HG02763 (cell line): ENCODE measurements at regions not wholly inside any gene's neighbourhood (a gene's known extent, or its start where the extent isn't known, plus 50 kb on each side); places are given as distances from the start of the nearest gene placed in this dataset.
"Not testable (repeated sequence)": the region's sequence is repeated elsewhere in the genome, so short reads cannot be mapped to it uniquely, and the experiment has no call there.

Experiments
- ATAC-seq: cut with Tn5 transposase; IDR thresholded peaks from one replicate; pipeline ENCODE4 v1.9.1; 2021; ENCODE audit warnings: mild to moderate bottlenecking, moderate library complexity; ENCODE audit not compliant: unreplicated experiment

DNA sequence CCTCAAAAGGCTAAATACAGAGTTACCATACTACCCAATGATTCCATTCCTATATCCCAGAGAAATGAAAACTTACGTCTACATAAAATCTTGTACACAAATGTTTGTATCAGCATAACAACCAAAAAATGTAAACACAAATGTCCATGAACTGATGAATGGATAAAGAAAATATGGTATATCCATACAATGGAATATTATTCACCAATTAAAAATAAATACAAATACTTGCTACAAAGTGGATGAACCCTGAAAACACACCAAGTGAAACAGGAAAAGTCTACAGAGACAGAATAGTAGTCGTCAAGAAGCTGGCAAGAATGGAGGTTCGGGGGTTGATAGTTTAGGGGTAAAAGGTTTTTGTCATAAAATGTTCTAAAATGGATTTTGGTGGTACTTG is 54.0 kb upstream of the ANKRD28 start:
- ATAC-seq = no peak

DNA sequence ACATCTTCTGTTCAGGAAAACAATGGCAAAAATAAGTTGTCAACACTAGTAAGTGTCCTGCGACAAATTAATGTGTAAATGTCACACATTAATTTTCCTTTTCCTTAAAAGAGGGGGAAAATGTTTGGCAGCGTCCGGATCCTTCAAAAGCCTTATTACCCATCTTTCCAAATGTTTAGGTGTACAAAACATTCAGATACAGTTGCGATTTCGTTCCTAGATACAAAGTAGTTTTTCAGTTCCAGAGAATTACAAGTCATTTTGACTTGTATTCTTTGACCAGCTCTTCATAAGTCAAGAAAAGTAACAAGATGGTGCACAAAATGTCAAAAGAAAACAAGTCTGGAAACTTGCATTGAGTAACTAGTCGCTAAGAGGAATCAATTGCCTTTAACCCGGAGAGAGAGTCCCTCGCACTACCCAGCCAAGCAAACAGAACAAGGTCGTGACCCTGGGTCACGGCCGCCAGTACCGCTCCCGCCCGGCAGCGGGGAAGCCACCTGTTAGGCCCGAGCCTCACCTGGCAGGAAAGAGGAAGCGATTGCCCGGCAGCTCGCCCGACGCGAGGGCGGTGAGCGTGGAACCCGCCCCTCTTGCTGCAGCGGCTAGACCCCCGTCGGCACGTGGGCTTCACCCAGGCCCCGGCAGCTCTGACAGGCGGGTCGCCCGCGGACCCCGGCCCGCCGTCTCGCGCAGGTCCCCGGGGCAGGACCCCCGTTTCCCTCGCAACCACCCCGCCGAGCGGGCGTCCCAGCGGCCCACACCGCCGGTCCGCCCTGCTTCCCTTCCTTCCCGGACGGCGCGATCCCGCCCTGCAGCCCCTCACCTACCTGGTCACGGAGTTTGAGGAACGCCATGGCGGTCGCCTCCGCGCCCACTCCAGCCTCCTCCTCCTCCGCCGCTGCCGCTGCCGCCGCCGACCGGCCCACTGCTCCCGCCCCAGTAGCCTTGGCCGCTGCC is 61.0 kb upstream of the ANKRD28 start:
- ATAC-seq = peak; percentile 50

DNA sequence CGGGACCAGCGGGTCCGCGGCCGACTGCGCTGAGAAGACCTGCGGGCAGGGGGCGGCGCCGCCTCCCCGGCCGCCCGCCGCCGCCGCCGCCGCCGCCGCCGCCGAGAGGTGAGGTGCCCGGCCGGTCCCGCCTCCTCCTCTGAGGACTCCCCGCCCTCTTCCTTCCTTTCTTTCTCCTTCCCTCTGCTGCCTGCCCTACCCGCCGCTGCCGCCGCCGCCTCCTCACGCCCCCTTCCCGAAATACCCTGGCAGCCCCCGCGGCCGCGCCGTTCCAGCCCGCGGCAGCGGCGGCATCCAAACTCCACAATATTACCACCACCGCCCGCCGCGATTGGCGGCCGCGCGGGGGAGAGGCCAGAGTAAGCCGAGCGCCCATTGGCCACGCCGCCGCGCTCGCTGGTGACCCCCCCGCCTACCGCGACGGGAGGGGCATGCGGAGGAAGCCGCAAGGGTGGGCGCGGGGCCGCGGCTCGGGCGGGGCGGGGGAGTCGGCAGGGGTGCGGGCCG is 61.8 kb upstream of the ANKRD28 start:
- ATAC-seq = peak; percentile 84

DNA sequence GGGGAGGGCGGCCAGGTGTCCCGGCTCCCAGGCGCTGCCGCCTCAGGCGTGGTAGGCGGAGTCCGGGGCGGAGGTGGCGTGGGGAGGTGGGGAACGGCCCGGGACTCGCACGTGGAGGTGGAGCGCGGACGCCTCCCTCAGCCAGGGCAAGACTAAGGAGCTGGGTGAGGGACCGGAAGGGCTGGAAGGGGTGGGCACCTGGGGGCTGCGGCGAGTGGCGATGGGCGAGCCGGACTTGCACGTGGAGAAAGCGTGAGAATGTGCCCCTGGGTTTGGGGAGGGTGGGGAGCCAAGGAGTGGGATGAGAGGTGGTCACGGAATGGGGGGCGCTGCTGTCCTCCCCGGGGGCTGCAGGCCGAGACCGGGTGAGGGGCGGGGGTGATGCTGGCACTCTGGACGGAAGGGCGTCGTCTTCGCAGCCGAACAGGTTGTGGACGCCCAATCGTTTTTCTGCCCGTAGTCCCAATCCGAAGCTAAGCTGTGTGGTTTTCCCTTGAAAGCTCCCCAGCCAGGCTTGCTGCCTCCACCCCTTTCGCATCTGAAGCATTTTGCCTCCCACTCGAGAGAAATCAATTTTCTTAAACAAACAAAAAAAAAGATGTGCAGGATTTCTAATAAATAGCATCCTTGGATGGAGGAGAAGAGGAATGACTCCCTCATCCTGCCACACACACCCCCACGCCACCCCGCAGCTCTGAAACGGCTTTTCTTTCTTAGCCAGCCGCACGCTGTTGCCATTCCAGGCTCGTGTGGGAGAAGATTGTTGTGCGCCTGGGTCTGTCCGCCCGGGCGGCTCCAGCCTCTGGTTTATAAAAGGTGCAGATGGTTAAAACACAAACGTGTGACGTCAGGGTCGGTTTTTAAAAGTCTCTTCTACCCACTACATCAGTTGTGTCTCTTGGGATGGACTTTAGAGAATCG is 62.5 kb upstream of the ANKRD28 start:
- ATAC-seq = peak; percentile 37

DNA sequence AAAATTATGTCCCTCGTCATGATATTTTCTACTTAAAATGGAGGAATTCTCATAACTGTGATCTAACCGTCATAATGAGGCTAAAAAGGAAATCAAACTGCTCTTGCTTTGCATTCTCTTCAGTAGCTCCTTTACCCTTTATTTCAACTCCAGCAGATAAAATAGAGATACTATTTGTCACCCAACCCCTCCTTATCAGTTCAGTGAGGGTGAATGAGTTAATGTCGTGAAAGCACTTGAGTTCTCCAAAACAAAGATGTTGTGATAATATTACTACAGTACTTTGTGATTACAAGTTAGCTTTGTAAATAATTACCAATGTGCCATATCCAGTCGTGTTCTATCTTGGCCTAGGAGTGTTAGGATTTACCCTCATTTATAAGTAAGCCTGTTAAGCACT is 63.4 kb upstream of the ANKRD28 start:
- no peak for ATAC-seq

DNA sequence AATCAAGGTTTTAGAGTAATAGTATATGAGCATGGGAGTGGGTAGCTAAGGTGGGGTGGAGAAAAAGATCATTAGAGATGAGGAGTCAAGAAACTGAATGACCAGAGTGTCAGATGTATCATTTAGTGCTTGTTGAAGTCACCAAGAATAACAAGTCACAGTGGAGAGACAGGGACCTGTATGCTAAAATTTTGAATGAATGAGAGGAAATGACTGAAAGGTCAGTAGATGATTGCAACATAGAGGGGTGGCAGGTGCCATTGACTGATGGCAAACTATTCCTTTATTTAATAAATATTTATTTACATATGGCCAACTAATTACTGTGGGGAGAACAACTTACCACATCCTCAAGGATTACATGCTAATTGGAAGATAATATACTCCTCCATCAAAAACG is 75.0 kb upstream of the ANKRD28 start:
- ATAC-seq = no peak

DNA sequence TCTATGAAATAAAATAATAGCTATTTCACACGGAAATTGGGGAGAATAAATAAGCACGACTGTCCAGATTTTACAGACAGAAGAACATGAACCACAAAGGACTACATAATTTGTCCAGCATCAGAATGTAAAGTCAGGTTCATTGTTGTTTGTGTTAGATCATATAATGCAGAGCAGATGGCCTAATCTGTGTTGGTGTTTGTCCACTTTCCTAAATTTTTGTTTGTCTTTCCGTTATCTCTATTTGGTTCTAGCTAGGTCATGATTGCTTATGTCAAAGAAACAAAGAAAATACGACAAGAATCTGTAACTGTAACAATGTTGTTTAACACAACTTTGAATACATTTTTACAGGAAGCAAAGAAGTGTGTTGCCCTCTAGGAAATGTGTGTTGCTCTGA is 75.6 kb upstream of the ANKRD28 start:
- ATAC-seq = no peak

DNA sequence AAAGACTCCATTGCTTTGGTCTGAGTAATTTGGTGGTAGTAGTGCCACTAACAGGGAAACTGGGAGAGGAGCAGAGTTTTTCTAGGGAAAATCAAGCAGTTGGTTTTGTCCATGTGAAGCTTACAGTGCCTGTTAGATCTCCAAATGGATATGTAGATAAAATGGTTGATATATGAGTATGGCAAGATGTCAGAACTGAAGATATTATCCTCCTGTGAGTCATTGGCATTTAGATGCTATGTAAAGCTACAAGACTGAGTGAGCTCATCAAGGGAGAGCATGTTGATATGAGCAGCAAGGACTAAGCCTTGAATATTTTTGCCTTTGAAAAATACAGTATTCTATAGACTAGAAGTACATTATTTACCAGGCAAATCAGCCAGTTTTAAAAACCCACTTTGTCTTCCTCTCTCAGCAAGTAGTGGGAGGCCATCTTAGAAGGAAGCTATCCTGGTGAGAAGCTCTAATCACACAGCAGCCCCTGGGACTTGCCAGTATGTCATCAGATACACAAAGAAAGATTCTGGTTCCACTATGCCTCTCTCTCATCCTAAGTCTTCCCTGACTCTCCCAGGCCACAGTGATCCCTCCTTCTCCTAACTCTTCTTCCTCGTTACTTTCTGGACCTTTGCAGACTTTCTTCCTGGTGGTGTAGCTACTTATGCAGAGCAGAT is 77.4 kb upstream of the ANKRD28 start:
- ATAC-seq = no peak

DNA sequence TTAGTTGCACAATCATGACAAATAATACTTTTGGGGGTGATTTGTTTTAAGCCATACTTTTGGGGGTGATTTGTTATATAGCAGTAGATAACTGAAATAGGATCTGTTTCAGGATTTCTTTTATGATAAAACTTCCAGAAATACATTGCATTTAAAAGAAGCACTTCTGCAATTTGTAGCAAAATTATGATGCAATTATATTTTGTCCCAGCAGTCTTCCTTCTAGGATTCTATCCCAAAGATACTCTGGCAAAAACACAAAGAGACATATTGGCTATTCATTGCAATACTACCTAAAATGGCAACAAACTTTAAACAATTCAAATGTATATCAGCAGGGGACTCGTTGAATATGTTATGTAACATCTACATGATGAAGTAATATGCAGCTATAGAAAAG is 78.9 kb upstream of the ANKRD28 start:
- no peak for ATAC-seq

DNA sequence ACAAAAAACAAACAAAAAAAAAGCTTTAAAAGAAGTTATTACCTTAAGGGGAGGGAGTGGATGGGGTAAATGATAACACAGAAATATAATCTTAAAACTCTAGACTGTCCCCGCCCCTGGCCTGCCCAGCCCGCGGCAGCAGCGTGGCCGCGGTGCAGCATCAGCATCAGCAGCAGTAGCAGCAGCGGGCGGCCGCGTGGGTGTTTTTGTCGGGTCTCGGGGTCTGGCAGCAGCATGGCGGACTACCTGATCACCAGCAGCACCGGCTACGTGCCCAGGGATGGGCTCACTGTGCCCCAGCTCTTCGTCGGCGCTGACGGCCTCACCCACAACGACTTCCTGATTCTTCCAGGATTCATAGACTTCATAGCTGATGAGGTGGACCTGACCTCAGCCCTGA is 80.0 kb upstream of the ANKRD28 start:
- ATAC-seq = no peak

DNA sequence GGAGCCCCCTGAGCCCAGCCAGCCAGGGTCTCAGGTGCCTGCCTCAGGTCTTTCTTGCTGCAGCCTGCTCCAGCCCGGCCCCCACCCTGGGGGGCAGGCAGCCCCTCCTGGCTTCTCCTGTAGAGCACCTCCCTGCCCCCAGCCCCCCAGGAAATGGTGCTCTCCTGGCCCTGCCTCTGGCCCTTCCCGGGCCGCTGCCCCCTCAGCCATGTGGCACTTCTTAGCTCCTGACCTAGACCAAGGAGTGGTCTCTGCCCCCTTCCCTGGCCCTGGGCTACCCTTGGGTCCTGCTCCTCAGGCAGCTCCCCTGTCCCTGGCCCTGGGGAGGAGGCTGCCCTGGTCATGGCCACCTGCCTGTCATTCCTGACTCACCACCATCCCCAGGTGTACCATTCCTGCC is 82.0 kb upstream of the ANKRD28 start:
- not testable (repeated sequence) for ATAC-seq

DNA sequence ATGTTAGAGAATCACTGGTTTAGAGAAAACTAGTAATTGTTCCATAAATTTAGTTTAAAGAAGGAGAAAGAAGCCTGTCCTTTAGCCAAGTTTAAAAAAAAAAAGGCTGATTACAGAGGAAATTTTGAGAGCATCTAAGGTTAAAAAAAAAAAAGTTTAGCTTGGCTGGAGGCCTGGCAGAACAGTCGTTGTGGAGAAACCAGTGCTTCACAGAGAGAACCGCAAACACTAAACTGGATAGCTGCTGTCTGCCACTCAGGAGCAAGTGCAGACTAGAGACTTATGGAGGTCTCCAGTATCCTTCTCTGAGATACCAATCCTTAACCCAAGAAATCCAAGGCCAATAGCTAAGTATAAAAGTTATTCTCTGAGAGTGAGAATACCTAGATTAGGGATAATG is 84.8 kb upstream of the ANKRD28 start:
- ATAC-seq = no peak

DNA sequence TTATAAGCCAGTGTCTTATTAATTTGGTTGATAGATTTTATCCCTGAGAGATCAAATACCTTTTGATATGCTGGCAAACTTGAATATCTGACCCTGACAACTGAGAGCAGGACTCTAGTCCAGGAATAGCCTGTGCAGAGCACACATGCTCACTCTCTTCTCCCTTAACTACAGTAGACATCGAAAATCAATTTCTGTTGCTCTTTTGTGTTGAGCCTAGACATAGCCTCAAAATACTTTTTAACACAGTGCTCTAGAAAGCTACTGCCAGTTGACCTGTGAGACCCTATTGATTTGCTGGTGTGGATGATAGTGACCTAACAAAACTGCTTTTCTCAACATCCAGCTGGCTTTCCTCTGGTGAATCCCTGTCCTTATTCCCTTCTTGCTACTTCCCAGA is 86.4 kb upstream of the ANKRD28 start:
- ATAC-seq = no peak

DNA sequence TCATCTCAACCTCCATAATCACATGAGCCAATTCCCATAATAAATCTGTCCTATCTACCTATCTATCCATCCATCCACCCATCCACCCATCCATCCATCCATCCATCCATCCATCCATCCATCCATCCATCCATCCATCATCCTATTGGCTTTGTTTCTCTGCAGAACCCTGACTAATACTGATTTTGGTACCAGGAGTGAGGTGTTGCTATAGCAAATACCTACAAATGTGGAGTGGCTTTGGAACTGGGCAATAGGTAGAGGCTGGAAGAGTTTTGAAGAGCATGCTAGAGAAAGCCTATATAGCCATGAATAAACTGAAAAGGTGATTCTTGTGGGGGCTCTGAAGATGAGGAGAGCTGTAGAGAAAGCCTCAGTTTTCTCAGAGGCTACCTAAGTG is 88.7 kb upstream of the ANKRD28 start:
- ATAC-seq = no peak

DNA sequence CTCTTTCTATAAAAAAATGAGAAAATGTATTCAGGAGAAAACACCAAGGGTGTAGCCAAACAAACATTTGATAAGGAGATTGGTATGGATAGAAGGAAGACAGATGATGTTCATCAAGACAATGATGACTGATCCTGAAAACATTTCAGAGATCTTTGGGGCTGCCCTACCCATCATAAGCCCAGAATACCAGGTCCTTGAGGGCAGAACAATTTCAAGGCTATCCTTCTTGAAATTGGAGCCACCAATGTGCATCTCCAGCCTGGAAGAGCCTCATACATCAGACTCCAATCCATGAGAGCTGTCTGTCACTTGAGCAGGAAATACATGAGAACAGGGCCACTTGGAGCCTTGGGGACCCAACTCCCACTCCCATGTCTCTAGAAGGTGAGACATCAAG is 89.5 kb upstream of the ANKRD28 start:
- ATAC-seq = no peak

DNA sequence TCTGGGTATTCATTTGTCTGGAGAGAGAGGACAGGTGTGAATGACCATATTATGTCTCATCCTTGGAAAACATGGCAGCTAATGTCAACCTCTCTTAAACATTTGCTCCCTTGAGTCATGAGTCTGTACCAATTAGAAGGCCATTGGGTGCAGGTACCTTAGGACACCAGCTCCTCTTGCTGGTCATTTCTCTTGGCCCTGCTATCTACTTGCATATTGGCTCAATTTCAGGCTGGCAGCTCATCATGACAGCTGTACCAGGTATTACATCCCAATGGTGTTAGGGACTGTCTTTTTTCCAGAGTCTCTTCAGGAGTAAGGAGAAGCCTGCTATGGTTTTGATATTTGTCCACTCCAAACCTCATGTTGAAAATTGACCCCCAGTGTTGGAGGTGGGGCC is 92.2 kb upstream of the ANKRD28 start:
- no peak for ATAC-seq

DNA sequence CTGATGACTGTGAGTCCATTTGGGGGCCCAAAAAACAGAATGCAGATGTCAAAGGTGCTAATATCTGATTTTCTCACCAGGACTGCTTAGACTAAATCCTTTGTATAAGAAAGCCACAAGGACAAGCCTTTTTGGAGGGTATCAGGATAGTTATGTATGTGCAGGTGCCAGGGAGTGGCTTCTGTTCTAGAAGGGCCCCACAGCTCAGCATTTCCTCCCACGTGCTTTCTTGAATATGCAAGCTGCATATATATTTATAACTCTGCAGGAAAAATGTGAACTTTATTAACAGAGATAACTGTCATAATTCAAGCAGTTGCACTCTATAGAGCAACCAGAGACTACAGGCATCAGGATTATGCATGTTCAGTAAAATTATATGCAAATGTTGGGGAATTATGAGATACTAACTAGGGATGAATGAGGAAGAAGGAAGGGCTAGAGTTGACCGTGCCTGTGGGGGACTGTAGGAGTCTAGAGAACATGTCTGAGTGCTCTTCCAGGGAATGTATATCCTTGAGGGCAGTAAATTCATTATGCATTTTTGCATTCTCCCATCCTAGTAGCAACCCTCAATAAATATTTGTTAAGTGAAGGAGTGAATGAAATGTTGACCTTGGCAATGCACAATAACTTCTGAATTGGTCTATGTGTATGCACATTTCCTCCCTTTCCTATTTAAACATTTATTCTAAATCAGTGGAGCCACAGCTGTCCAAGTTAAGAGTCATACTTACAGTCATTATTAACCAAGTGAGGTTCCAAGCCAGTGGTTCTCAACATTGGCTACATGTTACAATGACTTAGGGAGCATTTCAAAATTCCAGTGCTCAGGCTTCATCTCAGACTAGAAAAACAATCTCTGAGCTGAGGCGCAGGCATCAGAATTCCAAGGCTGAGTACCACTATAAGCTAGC is 94.8 kb upstream of the ANKRD28 start:
- ATAC-seq = no peak

DNA sequence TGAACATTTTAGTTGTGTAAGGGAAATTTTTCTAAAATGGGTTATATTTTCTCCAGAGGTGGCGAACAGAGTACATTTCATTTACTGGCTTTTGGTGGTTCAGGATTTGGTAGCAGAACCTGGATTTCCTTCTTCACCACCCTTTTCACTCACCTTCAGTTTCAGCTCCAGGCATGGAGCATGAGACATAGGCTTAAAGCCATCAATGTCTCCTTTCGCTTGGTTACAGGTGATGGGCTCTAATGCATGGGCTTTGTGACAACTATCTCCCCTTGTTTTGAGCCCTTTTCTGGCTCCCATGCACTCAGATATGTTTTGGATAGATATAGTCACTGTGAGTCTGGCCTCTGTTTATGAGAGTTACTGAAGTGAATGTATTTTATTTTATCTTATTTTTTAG is 96.6 kb upstream of the ANKRD28 start:
- no peak for ATAC-seq

DNA sequence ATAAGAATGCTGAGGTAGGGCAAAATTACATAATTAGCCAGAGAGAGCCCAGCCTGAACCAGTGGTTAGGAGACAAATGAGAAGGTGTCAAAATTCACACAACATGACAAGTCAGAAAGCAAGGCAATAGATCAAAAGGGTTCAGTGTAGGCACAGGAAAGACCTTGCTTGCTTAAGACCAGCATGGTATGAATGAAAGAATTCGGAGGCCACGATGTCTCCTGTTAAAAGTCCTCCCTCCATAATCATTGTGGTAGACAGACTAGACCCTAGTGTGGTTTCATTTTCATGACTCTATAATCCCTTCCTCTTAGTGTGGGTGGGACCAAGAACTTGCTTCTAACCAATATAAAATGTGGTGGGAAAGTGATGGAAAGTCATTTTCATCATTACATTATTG is 98.7 kb upstream of the ANKRD28 start:
- ATAC-seq = no peak

DNA sequence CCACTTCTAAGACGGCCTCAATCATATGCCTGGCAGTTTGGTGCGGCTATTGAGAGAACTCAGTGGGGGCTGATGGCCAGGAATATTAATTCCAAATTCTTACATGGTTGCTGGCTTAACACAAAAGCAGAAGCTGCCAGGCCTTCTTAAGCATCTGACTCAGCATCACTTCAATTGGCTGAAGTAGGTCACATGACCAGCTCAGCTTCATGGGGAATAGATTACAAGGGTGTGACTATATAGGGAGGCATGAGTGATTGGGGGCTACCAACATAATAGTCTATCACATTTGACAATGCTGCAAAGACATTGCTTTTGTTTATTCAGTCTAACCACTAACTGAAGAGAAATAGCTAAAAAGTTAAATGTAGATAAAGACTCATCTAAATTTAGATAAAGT is 101.6 kb upstream of the ANKRD28 start:
- no peak for ATAC-seq
